GM19035 (cell line): ENCODE measurements at regions not wholly inside any gene's neighbourhood (a gene's known extent, or its start where the extent isn't known, plus 50 kb on each side); places are given as distances from the start of the nearest gene placed in this dataset.
"Not testable (repeated sequence)": the region's sequence is repeated elsewhere in the genome, so short reads cannot be mapped to it uniquely, and the experiment has no call there.

Experiments used
- ATAC-seq: cut with Tn5 transposase; IDR thresholded peaks from one replicate; pipeline ENCODE4 v1.9.1; 2021; ENCODE audit not compliant: unreplicated experiment

DNA sequence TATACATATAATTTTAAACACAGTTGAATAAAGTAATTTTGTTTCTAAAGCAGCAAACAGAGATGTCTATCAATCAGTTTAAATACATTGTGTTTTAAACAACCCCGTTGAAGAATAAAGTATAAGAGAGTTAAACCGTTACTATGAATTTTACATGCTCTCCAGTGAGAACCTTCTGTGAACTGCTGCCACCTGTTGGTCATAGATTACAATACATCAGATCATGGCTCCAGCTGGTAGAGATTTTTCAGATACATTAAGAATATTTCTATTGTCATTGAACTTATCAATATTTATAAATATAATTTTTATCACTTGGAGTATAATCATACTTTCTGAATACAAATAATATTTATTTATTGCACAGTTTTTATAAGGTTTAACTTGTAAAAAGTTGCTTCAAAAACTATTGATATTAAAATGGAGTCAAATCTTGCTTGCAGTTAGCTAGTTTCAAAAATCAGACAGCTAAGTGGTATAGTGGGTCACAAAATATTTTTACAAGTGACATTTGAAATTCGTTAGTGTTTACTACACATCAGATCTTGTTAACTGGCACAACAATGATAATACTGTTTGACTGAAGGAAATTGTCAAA is 561.2 kb upstream of the PHF14 start:
- ATAC-seq, result peak; percentile 91

DNA sequence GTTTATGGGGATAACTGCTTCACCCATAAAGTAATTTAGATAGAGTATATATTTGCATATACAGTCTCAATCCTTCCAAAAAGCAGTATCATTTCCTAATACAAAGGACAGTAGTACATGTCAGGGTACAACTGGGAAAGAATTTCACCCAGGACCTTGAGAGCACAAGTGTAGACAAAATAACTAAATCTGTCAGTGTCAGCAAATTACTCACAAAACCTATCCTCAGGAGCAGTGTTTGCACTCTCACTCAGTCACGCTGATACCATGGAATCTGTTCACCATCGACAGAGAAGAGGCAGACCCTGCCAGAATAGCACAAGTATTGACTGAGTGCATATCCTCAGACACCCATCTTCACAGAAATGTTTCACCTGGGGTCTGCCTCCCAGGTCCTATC is 554.7 kb upstream of the PHF14 start:
- no peak for ATAC-seq

DNA sequence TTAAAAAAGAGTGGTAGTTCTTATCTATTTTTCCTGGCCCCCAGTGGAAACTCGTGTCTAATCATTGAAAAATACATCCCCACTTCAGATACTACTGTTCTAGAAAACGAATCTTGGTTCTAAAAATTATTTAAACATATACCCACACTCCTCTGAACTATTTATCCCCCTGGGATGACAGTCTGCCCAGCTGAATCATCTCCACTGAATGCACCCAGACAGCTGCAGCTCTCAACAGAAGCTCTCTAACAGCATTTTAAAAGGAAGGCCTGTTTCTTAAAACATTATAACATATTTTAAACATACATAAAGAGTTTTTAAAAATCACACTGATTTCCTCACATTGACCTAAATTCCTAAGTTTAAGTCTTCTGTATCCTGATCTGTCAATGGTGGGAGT is 544.6 kb upstream of the PHF14 start:
- no peak for ATAC-seq

DNA sequence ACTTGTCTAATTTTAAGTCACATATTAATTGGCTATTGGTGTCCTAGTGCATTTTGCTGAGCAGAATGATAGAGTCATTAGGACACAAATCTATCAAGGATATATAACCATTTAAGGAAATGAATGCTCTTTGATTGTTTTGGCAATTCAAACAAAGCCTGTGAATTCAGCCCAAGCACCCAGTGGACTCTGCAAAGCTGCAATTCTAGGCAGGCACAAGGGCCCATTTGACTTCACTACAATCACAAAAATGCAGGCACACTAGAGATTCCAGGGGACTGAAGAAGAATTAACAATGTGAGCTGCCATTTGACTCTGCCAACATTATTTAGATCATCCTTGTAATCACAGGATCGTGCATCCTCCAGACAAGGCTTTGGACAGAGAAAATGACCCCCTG is 544.2 kb upstream of the PHF14 start:
- ATAC-seq, result no peak

DNA sequence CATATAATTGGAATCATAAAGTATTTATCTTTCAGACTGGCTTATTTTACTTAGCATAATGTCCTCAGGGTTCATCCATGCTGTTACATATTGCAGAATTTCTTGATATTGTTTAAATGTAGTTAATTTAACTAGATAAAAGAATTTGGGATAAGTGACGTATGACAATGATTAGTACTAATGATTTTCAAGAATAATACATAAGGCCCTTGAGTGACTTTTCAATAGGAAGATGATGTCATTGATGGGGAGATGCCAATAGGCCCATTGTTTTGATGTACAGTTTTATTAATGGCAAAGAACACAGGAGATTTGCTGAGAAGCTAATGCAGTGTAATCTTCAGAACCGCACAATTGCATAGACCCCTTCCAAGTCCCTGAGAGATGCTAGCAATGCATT is 537.4 kb upstream of the PHF14 start:
- ATAC-seq, result no peak

DNA sequence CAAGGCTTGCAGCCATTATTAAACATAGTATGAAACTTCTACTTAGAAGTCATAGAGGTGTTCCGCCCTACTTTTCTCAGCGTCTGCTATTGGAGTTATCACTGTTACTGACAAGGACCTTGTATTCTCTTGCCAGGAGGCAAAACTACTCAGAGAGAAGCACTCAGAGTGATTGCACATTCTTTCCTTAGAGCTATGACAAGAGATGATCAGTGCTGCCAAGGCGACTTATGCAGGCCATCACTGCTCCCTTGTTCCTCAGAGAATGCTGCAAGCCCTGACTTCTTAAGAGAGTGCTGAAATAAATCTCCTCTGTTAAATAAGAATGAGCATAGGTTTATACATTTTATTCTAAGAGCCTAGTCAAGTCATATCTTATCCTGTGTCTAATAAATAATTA is 534.6 kb upstream of the PHF14 start:
- no peak for ATAC-seq

DNA sequence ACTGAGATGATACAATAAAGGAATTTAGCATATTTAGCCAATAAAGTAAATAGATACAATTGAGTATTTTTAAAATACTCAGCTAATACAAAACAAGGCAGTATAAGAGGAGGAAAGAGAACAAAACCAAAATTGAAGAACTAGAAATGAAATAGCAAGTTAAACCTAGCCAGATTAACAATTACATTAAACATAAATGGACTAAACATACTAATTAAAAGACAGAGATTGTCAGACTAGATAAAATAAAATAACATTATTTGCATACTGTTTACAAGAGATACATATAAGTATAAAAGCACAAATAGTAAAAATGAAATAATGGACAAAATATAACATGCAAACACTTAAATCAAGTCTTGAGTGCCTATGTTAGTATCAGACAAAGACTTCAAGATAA is 517.7 kb upstream of the PHF14 start:
- no peak for ATAC-seq

DNA sequence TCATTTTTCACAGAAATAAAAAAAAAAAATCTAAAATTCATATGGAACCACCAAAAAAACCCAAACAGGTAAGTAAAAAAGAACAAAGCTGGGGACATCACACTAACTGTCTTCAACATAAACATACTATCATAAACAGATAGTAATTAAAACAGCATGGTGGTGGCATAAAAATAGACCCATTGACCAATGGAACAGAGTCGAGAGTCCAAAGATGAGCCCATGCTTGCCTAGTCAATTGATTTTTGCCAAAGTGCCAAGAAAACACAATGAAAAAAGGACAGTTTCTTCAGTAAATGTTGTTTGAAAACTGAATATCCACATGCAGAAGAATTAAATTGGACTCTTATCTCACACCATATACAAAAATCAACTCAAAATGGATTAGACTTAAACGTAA is 513.2 kb upstream of the PHF14 start:
- ATAC-seq, result no peak

DNA sequence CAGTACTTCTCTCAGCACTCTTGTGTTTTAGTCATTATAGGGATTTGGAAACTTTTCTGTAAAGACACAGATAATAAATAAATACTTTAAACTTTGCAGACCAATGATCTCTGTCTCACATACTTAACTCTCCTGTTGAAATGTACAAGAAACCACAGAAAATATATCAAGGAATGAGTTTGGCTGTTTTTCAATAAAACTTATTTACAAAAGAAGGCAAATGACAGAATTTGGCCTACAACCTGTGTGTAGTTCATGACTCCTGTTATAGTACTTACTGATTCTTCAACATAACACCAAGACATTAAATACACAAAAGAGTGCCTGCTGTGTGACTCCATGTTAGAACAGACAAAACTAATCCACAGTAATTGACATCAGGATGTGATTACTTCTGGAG is 510.0 kb upstream of the PHF14 start:
- no peak for ATAC-seq

DNA sequence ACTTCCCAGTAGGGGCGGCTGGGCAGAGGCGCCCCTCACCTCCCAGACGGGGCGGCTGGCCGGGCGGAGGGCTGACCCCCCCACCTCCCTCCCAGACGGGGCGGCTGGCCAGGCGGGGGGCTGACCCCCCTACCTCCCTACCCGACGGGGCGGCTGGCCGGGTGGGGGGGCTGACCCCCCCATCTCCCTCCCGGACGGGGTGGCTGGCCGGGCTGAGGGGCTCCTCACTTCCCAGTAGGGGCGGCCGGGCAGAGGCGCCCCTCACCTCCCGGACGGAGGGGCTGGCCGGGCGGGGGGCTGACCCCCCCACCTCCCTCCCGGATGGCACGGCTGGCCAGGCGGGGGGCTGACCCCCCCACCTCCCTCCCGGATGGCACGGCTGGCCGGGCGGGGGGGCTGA is 508.1 kb upstream of the PHF14 start:
- ATAC-seq, result not testable (repeated sequence)

DNA sequence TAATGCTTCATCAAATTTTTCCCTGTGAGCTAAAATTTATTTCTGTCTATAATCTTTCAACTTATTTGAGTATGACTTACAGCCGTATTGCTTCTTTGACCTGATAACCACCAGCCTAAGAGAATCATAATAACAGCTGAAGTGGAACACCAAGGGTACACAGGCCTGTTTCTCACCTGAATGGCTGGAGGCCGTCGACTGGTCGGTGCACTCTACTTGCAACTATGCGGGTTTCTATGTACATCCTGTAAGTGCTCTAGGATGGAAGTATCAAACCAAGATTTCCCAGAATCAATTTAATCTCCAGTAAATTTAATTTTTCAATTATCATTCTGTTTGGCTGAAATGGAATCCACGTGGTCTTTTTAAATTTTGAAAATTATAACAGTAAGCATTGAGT is 504.8 kb upstream of the PHF14 start:
- no peak for ATAC-seq

DNA sequence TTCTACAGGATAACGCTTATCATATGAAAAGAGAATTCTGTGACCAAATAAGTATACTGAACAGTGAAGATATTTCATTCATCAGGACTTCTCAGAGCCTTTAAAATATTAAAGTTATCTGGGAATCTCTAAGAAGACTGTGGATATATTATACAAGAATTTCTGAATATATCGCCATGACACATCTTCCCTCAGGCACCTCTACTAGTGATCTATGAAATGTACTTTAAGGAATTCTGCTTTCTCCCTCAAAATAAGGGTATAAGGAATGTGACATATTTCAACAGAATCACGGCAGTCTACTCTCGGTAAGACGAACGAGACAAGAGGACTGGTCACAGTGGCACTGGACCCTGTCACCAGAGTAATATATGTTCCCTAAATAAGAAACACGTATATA is 504.2 kb upstream of the PHF14 start:
- no peak for ATAC-seq

DNA sequence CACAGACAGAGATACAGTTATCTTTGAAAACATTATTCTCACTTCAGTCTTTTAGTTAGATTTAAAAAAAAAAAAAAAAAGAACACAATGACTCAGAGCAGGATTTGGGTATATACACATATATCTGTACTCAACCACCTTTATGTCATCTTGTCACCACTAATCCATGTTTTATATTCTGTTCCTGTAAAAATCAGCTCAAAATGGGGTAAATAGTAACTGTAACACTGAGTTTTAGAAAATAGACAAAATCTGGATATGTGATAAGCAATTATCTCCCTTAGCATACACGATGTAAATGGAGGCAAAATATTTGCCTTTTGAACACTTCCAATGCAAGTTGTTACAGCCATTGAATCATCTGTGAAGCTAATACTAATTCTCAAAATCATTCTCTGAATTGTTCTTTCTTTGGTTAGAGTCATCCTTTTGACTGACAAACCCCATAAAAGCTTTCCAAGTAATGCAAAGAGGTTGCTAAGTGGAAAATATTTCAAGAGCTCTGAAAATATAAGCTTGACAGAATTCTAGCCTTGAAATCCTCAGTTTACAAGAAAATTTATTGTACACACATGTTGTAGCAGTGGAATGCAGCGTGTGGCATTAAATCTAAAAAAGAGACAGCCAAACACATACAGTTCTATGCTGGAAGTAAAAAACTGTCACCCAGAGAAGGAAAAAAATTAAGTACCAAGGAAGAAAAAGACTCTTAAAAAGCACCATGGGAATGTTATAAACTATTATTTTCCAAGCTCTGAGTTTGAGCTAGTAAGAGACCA is 502.2 kb upstream of the PHF14 start:
- no peak for ATAC-seq

DNA sequence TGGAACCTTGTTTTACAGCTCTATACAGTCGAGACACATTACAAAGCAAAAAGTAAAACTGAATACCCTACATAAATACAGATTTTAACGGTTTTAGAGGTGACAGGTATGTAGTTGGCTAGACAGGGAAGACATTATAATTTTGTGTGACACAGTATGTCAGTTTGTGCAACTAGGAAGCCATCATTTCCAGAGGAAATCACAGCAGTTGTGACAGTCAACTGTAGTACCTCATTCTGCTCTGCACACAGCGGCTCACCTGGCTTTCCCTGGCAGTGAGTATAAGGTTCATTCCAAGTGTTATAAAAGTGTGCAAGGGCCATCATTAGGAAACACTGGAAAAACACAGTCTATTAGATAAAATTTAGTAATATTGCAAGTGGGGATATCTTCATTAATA is 501.6 kb upstream of the PHF14 start:
- ATAC-seq, result no peak

DNA sequence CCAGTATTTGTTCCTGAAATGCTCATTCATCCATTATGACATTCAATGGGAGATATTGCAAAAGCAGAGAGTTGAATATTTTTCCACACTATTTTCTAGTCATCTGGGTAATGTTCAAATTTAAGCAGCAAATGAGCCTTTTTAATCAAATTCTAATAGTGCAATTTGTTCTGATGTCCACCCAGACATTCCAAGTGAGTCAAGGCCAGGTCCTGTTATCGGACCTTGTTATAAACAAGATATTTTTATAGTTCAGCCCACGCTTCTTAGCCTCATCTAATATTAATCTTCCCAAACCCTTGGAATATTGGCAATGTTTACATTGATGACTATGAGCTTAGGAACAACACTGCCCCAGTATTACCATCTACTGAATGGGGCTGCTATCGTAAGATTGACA is 500.1 kb upstream of the PHF14 start:
- no peak for ATAC-seq

DNA sequence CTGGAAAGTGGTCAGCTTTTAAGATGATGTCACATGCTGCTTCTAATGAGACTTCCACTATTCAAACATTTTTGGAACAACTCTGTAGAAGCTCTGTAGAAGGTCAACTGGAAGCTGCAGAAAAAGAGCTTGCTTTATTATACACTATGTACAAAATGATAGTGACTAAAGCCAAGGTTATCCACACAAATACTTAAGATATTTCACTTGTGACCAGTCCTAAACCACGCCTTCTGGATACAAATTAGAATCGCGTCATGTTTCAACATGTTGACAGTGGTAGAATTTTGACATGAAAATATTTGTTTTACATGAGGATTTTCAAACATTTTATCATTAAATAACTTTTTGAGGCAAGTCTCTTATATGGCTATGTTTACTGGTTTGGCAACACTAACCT is 499.6 kb upstream of the PHF14 start:
- ATAC-seq, result no peak

DNA sequence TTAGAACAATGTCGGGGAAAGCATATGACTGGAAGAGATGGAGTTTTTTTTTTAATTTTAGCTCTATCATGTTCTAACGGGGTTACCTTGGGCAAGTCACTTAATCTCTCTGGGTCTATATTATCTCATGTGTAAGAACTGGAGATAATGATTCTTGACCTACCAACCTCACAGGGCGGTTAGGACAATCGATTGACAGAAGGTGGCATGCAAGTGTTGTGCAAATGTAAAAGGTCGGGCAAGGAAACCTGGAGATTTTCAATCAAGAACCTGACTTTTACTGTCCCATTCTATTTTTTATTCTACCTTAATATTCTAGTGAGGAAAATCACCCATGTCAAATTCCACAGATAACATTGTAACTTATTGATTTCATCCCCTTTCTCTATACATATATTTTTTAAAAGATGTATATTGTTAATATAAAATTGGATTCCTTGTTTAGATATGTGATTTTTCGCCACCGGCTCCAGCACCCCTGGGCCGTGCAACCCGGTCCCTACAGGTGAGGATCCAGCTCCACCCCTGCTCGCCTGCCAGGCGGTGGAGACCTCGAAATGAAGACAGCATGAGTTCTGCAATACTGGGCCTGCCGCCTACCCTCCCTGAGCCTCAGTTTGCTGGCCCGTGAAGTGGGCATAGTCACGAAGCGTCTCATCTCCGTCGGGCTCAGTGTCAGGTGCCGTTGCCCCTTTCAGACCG is 497.6 kb upstream of the PHF14 start:
- no peak for ATAC-seq

DNA sequence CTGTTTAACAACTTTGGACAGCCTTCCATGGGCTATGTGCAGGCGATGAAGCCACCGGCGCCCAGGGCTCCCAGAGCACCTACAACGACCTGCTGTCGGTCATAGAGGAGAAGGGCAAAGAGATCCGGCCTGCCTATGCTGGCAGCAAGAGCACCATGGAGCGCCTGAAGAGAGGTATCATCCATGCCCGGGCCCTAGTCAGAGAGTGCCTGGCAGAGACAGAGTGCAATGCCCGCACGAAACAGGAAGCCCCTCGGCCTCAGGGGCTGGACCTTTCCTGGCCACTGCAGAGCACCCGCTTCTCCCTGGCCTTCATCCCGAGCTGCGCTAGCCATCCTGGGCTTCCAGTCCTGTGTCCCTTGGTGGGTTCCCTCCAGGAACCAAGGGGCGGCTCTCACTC is 497.0 kb upstream of the PHF14 start:
- no peak for ATAC-seq

DNA sequence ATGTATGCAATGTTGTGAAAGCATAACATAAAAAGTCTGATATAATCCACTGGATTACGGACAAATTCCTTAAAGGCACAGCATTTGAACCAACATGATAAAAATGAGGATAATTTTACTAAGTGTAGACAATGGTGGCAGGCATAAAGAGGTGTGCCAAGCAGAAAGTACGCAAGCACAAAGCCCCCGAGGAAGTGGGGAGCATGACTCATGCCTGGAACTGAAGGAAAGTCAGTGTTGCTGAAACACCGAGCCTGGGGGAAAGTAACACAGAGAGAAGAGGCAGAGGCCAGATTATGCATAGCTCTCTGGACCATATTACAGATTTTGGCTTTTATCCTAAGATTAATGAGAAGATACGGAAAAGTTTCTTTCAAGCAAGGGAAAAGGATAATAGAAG is 490.0 kb upstream of the PHF14 start:
- ATAC-seq, result no peak

DNA sequence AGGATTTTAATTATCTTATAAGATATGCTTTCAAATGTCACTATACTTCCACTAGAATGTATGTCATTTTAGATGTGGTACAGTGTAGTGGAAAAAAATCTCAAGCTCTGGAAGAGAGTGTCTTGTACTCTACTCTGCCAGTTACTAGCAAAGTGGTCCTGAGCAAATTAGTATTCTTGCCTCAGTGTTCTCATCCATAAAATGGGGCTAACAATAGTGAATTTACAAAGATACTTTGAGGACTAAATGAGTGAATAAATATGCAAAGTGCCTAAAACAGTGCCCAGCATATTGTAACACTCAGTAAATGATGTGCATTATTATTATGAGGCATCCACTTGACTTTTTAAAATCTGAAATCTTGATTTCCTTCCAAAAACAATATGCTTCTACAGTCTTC is 488.9 kb upstream of the PHF14 start:
- no peak for ATAC-seq

DNA sequence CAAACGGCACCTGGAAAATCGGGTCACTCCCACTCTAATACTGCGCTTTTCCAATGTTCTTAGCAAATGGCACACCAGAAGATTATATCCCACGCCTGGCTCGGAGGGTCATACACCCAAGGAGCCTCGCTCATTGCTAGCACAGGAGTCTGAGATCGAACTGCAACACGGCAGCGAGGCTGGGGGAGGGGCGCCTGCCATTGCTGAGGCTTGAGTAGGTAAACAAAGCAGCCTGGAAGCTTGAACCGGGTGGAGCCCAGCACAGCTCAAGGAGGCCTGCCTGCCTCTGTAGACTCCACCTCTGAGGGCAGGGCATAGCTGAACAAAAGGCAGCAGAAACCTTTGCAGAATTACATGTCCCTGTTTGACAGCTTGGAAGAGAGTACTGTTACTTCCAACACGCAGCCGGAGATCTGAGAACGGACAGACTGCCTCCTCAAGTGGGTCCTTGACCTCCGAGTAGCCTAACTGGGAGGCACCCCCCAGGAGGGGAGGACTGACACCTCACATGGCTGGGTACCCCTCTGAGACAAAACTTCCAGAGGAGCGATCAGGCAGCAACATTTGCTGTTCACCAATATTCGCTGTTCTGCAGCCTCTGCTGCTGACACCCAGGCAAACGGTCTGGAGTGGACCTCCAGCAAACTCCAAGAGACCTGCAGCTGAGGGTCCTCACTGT is 472.3 kb upstream of the PHF14 start:
- not testable (repeated sequence) for ATAC-seq

DNA sequence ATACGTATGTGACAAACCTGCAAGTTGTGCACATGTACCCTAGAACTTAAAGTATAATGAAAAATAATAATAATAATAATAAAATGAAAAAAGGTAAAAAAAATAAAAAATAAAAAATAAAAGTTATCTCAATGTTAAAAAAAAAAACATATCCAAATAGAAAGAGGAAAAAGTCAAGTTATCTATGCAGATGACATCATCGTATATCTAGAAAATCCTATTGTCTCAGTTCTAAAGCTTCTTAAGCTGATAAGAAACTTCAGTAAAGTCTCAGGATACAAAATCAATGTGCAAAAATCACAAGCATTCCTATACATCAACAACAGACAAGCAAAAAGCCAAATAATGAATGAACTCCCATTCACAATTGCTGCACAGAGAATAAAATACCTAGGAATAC is 466.6 kb upstream of the PHF14 start:
- ATAC-seq, result no peak
